Stimulated activated CD4-positive, alpha-beta T cell treated with anti-CD3 and anti-CD28 coated beads, Interleukin-1b, Interleukin-23, amount 100 ng/mL, for 48 hours (primary cell): ENCODE measurements at regions not wholly inside any gene's neighbourhood (a gene's known extent, or its start where the extent isn't known, plus 50 kb on each side); places are given as distances from the start of the nearest gene placed in this dataset.
A peak's percentile ranks its signal among the peaks of the same experiment; 100 is the strongest.

Experiments
- DNase-seq: peaks from one replicate; pipeline ENCODE4 v3.0.0-alpha.2; 2020

DNA sequence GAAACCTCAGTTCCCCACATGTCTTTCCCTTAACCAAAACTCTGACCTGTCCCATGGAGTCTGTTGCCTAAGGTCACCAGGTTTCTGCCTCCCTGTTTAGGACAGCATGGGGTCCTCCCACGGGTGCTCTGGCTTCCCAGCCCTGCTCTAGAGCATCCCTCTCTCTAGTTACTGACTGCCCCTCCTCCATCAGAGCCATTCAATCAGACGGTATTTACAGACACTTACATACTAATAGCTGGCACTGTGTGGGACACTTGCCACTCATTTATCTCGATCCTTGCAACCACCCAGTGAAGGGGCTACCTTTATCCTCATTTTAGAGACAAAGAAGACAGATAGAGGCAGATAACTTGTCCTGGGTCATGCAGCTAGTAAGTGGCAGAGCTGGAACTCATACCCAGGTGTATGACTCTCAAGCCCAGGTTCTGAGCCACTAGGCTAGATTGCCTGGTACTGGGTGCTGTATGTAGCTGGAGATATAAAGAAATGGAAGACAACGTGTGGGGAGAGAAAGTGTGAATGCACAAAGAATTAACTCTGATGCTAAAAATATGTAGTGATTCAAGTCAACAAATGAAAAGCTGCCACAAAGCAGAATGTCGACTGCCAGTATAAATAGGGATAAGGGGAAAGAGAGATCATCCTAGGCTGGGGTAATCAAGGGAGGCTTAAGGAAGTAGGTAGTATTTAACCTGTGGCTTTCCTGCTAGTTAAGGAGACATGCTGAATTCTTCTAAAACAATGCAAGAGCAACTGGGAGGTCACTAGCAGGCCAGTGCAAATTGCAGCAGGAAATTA, 52.5 kb upstream of the PDE8B start:
- DNase-seq, result no peak

DNA sequence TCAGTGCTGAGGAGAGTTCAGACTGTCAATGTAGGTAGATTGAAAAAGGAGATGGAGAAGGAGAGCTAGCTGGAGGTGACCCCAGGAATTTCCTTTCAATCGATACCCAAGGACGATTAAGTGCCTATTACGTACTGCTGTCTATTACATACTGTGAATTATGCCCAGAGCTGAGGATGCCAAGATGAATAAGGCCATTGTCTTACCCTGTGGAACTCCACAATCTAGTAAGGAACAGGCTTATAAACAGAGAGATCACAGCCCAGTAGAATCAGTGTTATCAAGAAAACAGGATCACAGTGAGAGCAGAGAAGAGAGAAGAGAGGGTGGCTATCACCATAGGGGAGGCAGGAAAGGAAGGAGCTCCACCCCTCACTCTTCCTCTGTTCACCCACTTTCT, 54.1 kb upstream of the PDE8B start:
- DNase-seq, result no peak

GRCh38 chr5:77155179-77155785, 55.2 kb upstream of the PDE8B start:
- DNase-seq, result peak; percentile 25

GRCh38 chr5:77152441-77152840, 58.0 kb upstream of the PDE8B start:
- DNase-seq, result no peak

GRCh38 chr5:77151501-77151900, 59.0 kb upstream of the PDE8B start:
- no peak for DNase-seq

- DNase-seq, result no peak
Measured at GRCh38 chr5:77146896-77147295, 59.8 kb upstream of the ZBED3 start.

DNA sequence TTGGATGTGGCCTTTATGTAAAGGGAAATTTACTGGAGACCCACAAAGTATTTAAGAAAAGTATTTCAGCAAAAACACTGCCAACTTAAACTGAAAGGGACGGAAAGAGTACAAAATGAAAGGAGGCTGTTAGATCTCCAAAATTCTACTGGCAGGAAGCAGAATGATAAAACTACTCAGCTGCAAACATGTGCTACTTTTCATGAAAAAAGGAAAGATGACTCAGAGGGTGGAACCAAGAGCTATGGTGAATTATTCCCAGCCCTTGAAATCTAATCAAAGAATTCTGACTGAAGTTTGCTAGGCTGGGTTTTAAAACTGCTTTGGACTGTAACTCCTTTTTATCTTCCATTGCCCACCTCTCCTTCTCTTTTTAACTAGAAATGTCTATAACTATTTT, 58.6 kb upstream of the ZBED3 start:
- no peak for DNase-seq

GRCh38 chr5:77144837-77145139, 57.7 kb upstream of the ZBED3 start:
- DNase-seq, result no peak

DNA sequence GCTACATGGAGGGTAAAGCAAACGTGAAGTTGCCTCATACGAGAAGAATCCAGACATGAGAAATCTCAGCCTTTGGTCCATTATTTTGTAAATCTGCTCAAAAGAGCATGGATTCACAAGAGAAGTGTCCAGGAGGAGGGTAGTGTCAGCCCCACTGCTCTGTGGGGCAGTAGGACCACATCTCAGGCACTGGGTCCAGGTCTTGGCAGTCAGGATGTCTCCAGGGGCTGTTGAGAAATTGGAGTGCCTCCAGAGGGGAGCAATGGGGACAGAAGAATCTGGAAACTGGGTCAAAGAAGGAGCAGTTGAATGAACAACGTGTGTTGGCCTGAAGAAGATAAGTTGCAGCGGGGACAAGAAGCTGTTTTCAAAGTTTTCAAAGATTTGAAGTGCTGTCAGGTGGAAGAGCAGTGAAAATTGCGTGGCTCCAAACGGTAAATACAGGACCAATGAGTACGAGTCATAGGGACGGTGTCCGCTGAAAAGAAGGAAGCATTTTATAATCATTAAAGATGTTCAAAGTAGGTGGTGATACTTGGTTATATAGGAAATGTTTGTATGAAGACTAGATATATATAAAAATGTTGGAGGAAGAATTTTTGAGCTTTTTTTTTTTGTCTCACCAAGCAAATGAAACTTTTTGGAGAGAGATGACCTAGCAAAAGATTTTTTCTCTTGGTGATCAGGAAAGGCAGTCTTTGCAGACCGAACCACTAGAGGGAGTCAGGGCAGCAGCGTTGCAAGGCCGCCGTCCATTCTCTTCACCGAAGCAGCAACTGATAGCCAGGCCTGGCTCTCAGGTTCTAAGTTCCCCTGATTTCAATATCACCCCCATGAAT, 57.1 kb upstream of the ZBED3 start:
- peak; percentile 64 for DNase-seq

GRCh38 chr5:77140350-77140749, 53.3 kb upstream of the ZBED3 start:
- DNase-seq, result no peak

GRCh38 chr5:77139001-77139400, 51.9 kb upstream of the ZBED3 start:
- DNase-seq, result no peak
